OCI-LY7 (cell line): ENCODE measurements at regions not wholly inside any gene's neighbourhood (a gene's known extent, or its start where the extent isn't known, plus 50 kb on each side); places are given as distances from the start of the nearest gene placed in this dataset.

Source experiments
- BruUV-seq: library from RNA; stranded (reverse); fragments of 400-500 nt; replicated peaks from 2 replicates; lab custom pipeline; 2021; lab: Mats Ljungman, UMichigan
- CTCF ChIA-PET: fragments of 300-600 bp; sonication (Branson Sonifier 250); formaldehyde crosslinking; loops from one replicate; lab custom pipeline; 2022; ENCODE audit warnings: antibody characterized with exemption; ENCODE audit not compliant: unreplicated experiment; lab: Charles Lee
- POLR2A ChIA-PET: fragments of 300-600 bp; sonication (Branson Sonifier 250); formaldehyde crosslinking; loops from one replicate; lab custom pipeline; 2022; ENCODE audit warnings: antibody characterized with exemption; lab: Charles Lee
- DNase-seq: peaks from one replicate; pipeline ENCODE4 v3.0.0-alpha.2; 2015; ENCODE audit warnings: low spot score
- H2AFZ ChIP-seq: fragments of 200-600 bp; sonication (generic), shearing (Covaris generic); 2 replicates; pipeline ENCODE4 v1.6.1; 2014; ENCODE audit warnings: mild to moderate bottlenecking, antibody characterized with exemption, low read length, moderate library complexity
- H3K27ac ChIP-seq: fragments of 200-600 bp; sonication (generic); 2 replicates; pipeline ENCODE4 v1.5.1; 2014; ENCODE audit warnings: mixed run types, low read depth, mild to moderate bottlenecking, moderate library complexity, low read length, inconsistent platforms; ENCODE audit not compliant: poor library complexity, severe bottlenecking
- H3K36me3 ChIP-seq: fragments of 200-600 bp; sonication (generic); 2 replicates; pipeline ENCODE4 v1.6.1; 2014; ENCODE audit warnings: mild to moderate bottlenecking, antibody characterized with exemption, low read length, moderate library complexity, mixed read lengths; ENCODE audit not compliant: insufficient read depth
- H3K4me1 ChIP-seq: fragments of 200-600 bp; sonication (generic); 2 replicates; pipeline ENCODE4 v1.5.1; 2014; ENCODE audit warnings: mild to moderate bottlenecking, low read length; ENCODE audit not compliant: insufficient read depth, poor library complexity, severe bottlenecking
- H3K4me2 ChIP-seq: fragments of 200-600 bp; sonication (generic); 2 replicates; pipeline ENCODE4 v1.6.1; 2014; ENCODE audit warnings: mild to moderate bottlenecking, low read length
- H3K4me3 ChIP-seq: fragments of 200-600 bp; sonication (generic); 2 replicates; pipeline ENCODE4 v1.5.1; 2014; ENCODE audit warnings: mild to moderate bottlenecking, low read depth, low read length; ENCODE audit not compliant: poor library complexity, severe bottlenecking
- H3K79me2 ChIP-seq: fragments of 200-600 bp; sonication (generic); 2 replicates; pipeline ENCODE4 v1.6.1; 2016; ENCODE audit warnings: low read depth, mild to moderate bottlenecking, low read length, moderate library complexity, mixed read lengths; ENCODE audit not compliant: insufficient read depth
- H3K9me2 ChIP-seq: fragments of 200-600 bp; sonication (generic); 2 replicates; pipeline ENCODE4 v1.6.1; 2016; ENCODE audit warnings: mild to moderate bottlenecking, low read length, mixed read lengths; ENCODE audit not compliant: insufficient read depth
- H3K9me3 ChIP-seq: fragments of 200-600 bp; sonication (generic); 2 replicates; pipeline ENCODE4 v1.6.1; 2014; ENCODE audit warnings: mild to moderate bottlenecking, mixed run types, low read length, mixed read lengths
- H4K20me1 ChIP-seq: fragments of 200-600 bp; sonication (generic); 2 replicates; pipeline ENCODE4 v1.6.1; 2014; ENCODE audit warnings: mild to moderate bottlenecking, antibody characterized with exemption, low read length, moderate library complexity, mixed read lengths; ENCODE audit not compliant: insufficient read depth
- CTCF ChIP-seq: fragments of 200-600 bp; sonication (generic); conservative IDR thresholded peaks from 2 replicates; pipeline ENCODE4 v1.5.1; 2014; ENCODE audit warnings: mild to moderate bottlenecking, antibody characterized with exemption, low read length, moderate library complexity, mixed read lengths
- EZH2phosphoT487 ChIP-seq: fragments of 200-600 bp; sonication (generic); IDR thresholded peaks from 2 replicates; pipeline ENCODE4 v1.6.1; 2018; ENCODE audit warnings: low read depth, borderline replicate concordance, mild to moderate bottlenecking, mixed run types, antibody characterized with exemption, low read length, moderate library complexity, mixed read lengths
- intact Hi-C: fragments of 100-400 bp; cut with micrococcal nuclease; formaldehyde crosslinking; loops from one replicate; pipeline ENCODE4 v1.10.0; 2022; ENCODE audit not compliant: unreplicated experiment

- Histone ChIP-seq H3K27ac (no peak overlapping the region), H3K4me2 (no peak overlapping the region), H3K79me2 (no peaks in the 10 kb centered on the region), H3K9me3 (no peaks in the 10 kb centered on the region), H3K36me3 (no peaks in the 10 kb centered on the region), H3K4me3 (no peak overlapping the region), H3K4me1 (no peaks in the 10 kb centered on the region), H4K20me1 (no peaks in the 10 kb centered on the region), H3K9me2 (0 out of 2 replicates have a peak, but pooled peaks cover 4% of the 10 kb centered on the region), H2AFZ (no peak overlapping the region)
- no TSS peak for BruUV-seq
- CTCF ChIA-PET, result no interaction called here
- no peak for DNase-seq
- POLR2A ChIA-PET, result no interaction called here
- no peak for TF ChIP-seq CTCF
- TF ChIP-seq EZH2phosphoT487, result no peak
- intact Hi-C loops, result no loop called here
These were observed 1357.8 kb upstream of the ADGRB3 start for GRCh38 chr6:67277312-67277711.

GRCh38 chr6:67265996-67266921, 1368.8 kb upstream of the ADGRB3 start:
- intact Hi-C loops, result no loop called here
- Histone ChIP-seq H4K20me1 (no peaks in the 10 kb centered on the region), H3K4me3 (no peak overlapping the region), H3K79me2 (no peaks in the 10 kb centered on the region), H3K9me3 (no peaks in the 10 kb centered on the region), H3K9me2 (no peaks in the 10 kb centered on the region), H3K4me1 (no peaks in the 10 kb centered on the region), H2AFZ (no peak overlapping the region), H3K4me2 (no peak overlapping the region), H3K27ac (no peak overlapping the region), H3K36me3 (no peaks in the 10 kb centered on the region)
- DNase-seq, result no peak
- ChIA-PET POLR2A (no interaction called here), CTCF (no interaction called here)
- BruUV-seq, result no TSS peak
- no peak for TF ChIP-seq EZH2phosphoT487
- TF ChIP-seq CTCF, result no peak

- DNase-seq, result no peak
- H3K4me3 ChIP-seq, result no peak overlapping the region
- no peak overlapping the region for H3K4me2 ChIP-seq
- H3K9me2 ChIP-seq, result no peaks in the 10 kb centered on the region
- TF ChIP-seq EZH2phosphoT487 (no peak), CTCF (no peak)
- no peaks in the 10 kb centered on the region for H3K9me3 ChIP-seq
- no peak overlapping the region for H3K27ac ChIP-seq
- no peak overlapping the region for H2AFZ ChIP-seq
- H3K4me1 ChIP-seq, result no peaks in the 10 kb centered on the region
- CTCF ChIA-PET, result no interaction called here
- no peaks in the 10 kb centered on the region for H3K36me3 ChIP-seq
- intact Hi-C loops, result no loop called here
- BruUV-seq, result no TSS peak
- no peaks in the 10 kb centered on the region for H3K79me2 ChIP-seq
- H4K20me1 ChIP-seq, result no peaks in the 10 kb centered on the region
- POLR2A ChIA-PET, result interaction anchor here (0.6 kb wide), 1 partner anchor 167 kb away, joined by 3 read pairs; no protein-coding TSS in a partner anchor
These were observed 1382.4 kb upstream of the ADGRB3 start for GRCh38 chr6:67252663-67253062.
